Transverse colon (tissue), 4 donors: ENCODE measurements at regions not wholly inside any gene's neighbourhood (a gene's known extent, or its start where the extent isn't known, plus 50 kb on each side); places are given as distances from the start of the nearest gene placed in this dataset.

Source experiments
- DNase-seq: peaks from one replicate; pipeline ENCODE4 v3.0.0-alpha.2; 2019
- H3K27ac ChIP-seq, 4 donors: fragments of 200-600 bp; sonication (generic); 2 replicates each; pipeline ENCODE4 v1.5.1; 2016 to 2018; ENCODE audit warnings: inconsistent platforms in 4 of 4
- H3K27me3 ChIP-seq: fragments of 200-600 bp; sonication (generic); 2 replicates; pipeline ENCODE4 v1.5.1; 2017; ENCODE audit warnings: inconsistent platforms
- H3K36me3 ChIP-seq, 4 donors: fragments of 200-600 bp; sonication (generic); 2 replicates each; pipeline ENCODE4 v1.5.1; 2017 to 2019; ENCODE audit warnings: inconsistent platforms in 4 of 4
- H3K4me1 ChIP-seq, 4 donors: fragments of 200-600 bp; sonication (generic); 2 replicates each; pipeline ENCODE4 v1.5.1; 2017 to 2020; ENCODE audit warnings: inconsistent platforms in 4 of 4
- H3K4me3 ChIP-seq, 4 donors: fragments of 200-600 bp; sonication (generic); 1 replicate in 1 of 4; 2 replicates in 3 of 4; pipeline versions ENCODE4 v1.5.1 to v1.6.1; 2017 to 2019; ENCODE audit warnings: inconsistent platforms in 4 of 4
- H3K9me3 ChIP-seq, 2 donors: fragments of 200-600 bp; sonication (generic); 2 replicates each; pipeline ENCODE4 v1.5.1; 2017 to 2019; ENCODE audit warnings: inconsistent platforms in 2 of 2
- EP300 ChIP-seq: sonication (generic); formaldehyde crosslinking; IDR thresholded peaks from one replicate; pipeline ENCODE4 v1.6.1; 2017; ENCODE audit warnings: antibody characterized with exemption, low read depth
- POLR2A ChIP-seq: fragments of 450-650 bp; IDR thresholded peaks from one replicate; pipeline ENCODE4 v1.6.1; 2016; ENCODE audit warnings: antibody characterized with exemption, mild to moderate bottlenecking, moderate library complexity
- POLR2AphosphoS5 ChIP-seq, 3 donors: sonication (generic); formaldehyde crosslinking; IDR thresholded peaks; one replicate each; pipeline ENCODE4 v1.6.1; 2016; ENCODE audit warnings: antibody characterized with exemption in 3 of 3
- WGBS, 2 donors: methylation state at CpG; one replicate each; pipeline ENCODE4 v1.1.5; 2018; ENCODE audit warnings: low coverage in 1 of 2; 5-methylcytosine and 5-hydroxymethylcytosine counted together
- in situ Hi-C, 4 donors: fragments of 200-750 bp; cut with MboI; loops; one replicate each; pipeline versions ENCODE4 v1.15.0 to v1.15.1; 2017; ENCODE audit warnings: low sequenced_read_pairs in 3 of 4, low pct_ligation_motif_present in 1 of 4, low pct_unique_long_range_greater_than_20kb in 1 of 4
- intact Hi-C: fragments of 100-400 bp; cut with DNase I; formaldehyde crosslinking; loops from one replicate; pipeline ENCODE4 v1.15.1; 2023; ENCODE audit warnings: low total_unique reads
- TF ChIP-seq, protein P1 (sequence below), 5 experiments: fragments of 200-600 bp in 3 of 5; fragments of 450-650 bp in 2 of 5; sonication (generic) in 3 of 5; IDR thresholded peaks; 1 replicate in 2 of 5; 2 replicates in 3 of 5; pipeline ENCODE4 v1.5.1; 2016 to 2017; ENCODE audit warnings: antibody characterized with exemption in 5 of 5, inconsistent platforms in 3 of 5, mild to moderate bottlenecking in 2 of 5, moderate library complexity in 1 of 5

- no peaks in the 10 kb centered on the region for H3K27me3 ChIP-seq
- no peaks in the 10 kb centered on the region for H3K4me1 ChIP-seq
- TF ChIP-seq POLR2AphosphoS5 (IDR thresholded peaks at IDR 0.05), result no peak
- TF ChIP-seq EP300, result no peak
- intact Hi-C loops, result no loop called here
- 71 to 93% methylated on average over 1 of the region's 1 CpG for WGBS, 2 donors
- DNase-seq, result no peak
- no peaks in the 10 kb centered on the region for H3K36me3 ChIP-seq
- no peak overlapping the region for H3K27ac ChIP-seq
- in situ Hi-C loops, result no loop called here
- H3K4me3 ChIP-seq, result no peak overlapping the region
- no peaks in the 10 kb centered on the region for H3K9me3 ChIP-seq
Measured at GRCh38 chr1:232194424-232194823, 435.5 kb downstream of the SIPA1L2 start.

- Histone ChIP-seq H3K4me3 (no peak overlapping the region), H3K27me3 (no peaks in the 10 kb centered on the region), H3K4me1 (no peaks in the 10 kb centered on the region), H3K9me3 (no peaks in the 10 kb centered on the region), H3K36me3 (no peaks in the 10 kb centered on the region), H3K27ac (no peak overlapping the region)
- intact Hi-C loops (no loop called here), in situ Hi-C loops (no loop called here)
- TF ChIP-seq, protein P1, sequence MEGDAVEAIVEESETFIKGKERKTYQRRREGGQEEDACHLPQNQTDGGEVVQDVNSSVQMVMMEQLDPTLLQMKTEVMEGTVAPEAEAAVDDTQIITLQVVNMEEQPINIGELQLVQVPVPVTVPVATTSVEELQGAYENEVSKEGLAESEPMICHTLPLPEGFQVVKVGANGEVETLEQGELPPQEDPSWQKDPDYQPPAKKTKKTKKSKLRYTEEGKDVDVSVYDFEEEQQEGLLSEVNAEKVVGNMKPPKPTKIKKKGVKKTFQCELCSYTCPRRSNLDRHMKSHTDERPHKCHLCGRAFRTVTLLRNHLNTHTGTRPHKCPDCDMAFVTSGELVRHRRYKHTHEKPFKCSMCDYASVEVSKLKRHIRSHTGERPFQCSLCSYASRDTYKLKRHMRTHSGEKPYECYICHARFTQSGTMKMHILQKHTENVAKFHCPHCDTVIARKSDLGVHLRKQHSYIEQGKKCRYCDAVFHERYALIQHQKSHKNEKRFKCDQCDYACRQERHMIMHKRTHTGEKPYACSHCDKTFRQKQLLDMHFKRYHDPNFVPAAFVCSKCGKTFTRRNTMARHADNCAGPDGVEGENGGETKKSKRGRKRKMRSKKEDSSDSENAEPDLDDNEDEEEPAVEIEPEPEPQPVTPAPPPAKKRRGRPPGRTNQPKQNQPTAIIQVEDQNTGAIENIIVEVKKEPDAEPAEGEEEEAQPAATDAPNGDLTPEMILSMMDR (IDR thresholded peaks at IDR 0.05), result no peak
- TF ChIP-seq POLR2AphosphoS5 (IDR thresholded peaks at IDR 0.05), result no peak
- TF ChIP-seq EP300, result no peak
- no peak for TF ChIP-seq POLR2A
- no peak for DNase-seq
Measured at GRCh38 chr1:232193451-232193783, 436.5 kb downstream of the SIPA1L2 start.

DNA sequence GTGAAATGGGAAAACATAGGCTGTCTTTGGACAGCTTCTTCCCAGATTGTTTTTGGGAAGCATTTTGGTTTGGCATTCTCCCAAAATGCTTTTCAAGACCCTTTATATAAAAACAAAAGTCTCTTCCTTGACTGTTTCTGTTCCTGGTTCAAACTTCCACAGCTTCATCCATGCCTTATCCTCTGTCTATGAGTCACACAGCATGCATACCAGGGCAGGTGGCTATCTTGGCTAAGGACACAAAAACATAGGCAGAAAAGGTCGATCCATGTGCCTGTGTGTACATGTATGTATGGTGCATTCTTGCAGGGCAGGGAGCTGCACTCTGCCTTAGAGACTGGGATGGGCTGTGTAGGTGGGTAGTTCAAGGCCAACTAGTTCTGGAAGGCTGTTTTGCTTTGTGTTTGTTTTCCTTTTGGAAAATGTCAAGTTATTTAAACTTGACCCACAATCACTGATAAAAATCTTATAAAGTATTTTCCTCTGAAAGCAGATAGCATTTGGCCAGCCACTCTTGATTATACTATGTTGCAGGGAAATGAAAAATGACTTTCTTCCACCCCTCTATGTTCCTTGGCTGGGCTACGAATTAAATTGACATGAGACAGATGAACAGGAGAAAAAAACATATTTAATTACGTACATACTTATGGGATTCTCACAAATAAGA lies 437.0 kb downstream of the SIPA1L2 start:
- DNase-seq, result no peak
- H3K9me3 ChIP-seq, result no peaks in the 10 kb centered on the region
- intact Hi-C loops, result no loop called here
- no peaks in the 10 kb centered on the region for H3K36me3 ChIP-seq
- H3K27ac ChIP-seq, result no peak overlapping the region
- H3K27me3 ChIP-seq, result no peaks in the 10 kb centered on the region
- 67 to 70% methylated on average over 2 to 3 of the region's 3 CpGs for WGBS, 2 donors
- H3K4me1 ChIP-seq, result no peaks in the 10 kb centered on the region
- no peak overlapping the region for H3K4me3 ChIP-seq
- in situ Hi-C loops, result no loop called here
- TF ChIP-seq POLR2AphosphoS5 (IDR thresholded peaks at IDR 0.05) (no peak), POLR2A (no peak), EP300 (no peak)
- TF ChIP-seq, protein P1 (IDR thresholded peaks at IDR 0.05), result no peak

DNA sequence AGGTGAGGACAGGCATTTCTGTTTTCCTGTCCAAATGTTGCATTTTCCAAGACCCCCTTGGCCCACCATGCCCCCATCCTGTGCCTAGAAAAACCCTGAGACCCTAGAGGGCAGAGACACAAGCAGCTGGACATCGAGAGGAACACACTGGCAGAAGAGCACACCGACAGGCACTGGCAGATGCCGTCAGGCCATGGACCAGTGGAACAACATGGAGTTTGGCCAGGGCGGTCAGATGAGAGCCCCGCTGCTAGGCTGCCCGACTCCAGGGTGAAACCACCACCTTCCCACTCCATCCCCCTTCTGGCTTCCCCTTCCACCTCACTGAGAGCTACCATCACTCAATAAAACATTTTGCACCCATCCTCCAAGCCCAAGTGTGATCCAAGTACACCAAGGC lies 438.4 kb downstream of the SIPA1L2 start:
- Histone ChIP-seq H3K4me3 (no peak overlapping the region), H3K36me3 (no peaks in the 10 kb centered on the region), H3K27ac (no peak overlapping the region), H3K9me3 (no peaks in the 10 kb centered on the region), H3K27me3 (no peaks in the 10 kb centered on the region), H3K4me1 (no peaks in the 10 kb centered on the region)
- no peak for TF ChIP-seq EP300
- no peak for TF ChIP-seq POLR2AphosphoS5 (IDR thresholded peaks at IDR 0.05)
- TF ChIP-seq POLR2A, result no peak
- TF ChIP-seq, protein P1 (IDR thresholded peaks at IDR 0.05), result no peak
- DNase-seq, result no peak
- intact Hi-C loops (no loop called here), in situ Hi-C loops (no loop called here)
- WGBS, 2 donors, result 73 to 95% methylated on average over 2 to 6 of the region's 6 CpGs

GRCh38 chr1:232188318-232188717 lies 441.6 kb downstream of the SIPA1L2 start:
- intact Hi-C loops (no loop called here), in situ Hi-C loops (no loop called here)
- Histone ChIP-seq H3K36me3 (no peaks in the 10 kb centered on the region), H3K4me1 (no peaks in the 10 kb centered on the region), H3K9me3 (no peaks in the 10 kb centered on the region), H3K27ac (no peak overlapping the region), H3K27me3 (no peaks in the 10 kb centered on the region), H3K4me3 (no peak overlapping the region)
- no peak for DNase-seq
- WGBS, 2 donors, result 93 to 100% methylated on average over 1 to 2 of the region's 2 CpGs
- TF ChIP-seq POLR2AphosphoS5 (IDR thresholded peaks at IDR 0.05), result no peak
- TF ChIP-seq, protein P1 (IDR thresholded peaks at IDR 0.05), result no peak
- TF ChIP-seq POLR2A, result no peak
- TF ChIP-seq EP300, result no peak
